ENCODE measurements at regions not wholly inside any gene's neighbourhood (a gene's known extent, or its start where the extent isn't known, plus 50 kb on each side); places are given as distances from the start of the nearest gene placed in this dataset.

DNA sequence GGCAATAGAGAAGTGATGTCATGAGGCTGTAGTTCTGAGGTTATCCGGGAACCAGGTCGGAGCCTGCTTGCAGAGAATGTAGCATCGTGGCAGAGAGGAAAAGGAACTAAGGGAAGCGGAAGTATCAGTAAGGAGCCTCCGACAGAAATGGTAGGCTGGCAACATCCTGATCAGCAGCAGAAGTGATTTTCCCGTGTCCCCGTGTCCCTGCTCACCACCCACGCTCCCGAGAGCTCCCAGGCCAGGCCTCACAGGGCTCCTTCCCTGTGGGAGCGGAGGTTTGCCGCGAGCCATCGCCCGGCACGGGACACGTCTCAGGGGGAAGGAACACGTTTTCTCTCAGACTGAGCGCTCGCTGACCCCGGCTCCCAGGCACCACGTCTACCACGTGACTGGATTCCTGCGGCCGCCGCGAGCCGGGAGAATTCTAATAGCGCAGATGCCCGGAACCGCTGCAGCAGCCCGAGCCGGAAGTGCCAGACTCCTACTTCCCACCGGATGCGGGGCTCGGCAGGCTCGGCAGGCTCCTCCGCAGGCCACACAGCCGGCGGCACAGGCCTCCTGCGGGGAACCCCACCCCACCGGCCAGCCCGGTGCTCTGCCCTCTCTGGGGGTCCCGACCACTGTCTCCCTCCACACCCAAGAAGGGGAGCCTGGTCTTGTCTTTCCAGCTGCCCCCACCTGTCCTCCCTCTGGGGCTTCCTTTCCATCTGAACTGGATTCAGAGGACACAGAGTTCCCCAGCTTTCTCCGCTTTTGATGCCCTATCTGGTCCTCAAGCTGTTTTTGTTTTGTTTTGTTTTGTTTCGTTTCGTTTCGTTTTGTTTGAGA is 99.3 kb downstream of the BDH1 start:
- no peaks in the 10 kb centered on the region for H3K9me3 ChIP-seq (ENCODE audit: control insufficient read depth, insufficient read depth, low read depth, low read length)
- ChIA-PET CTCF (interaction anchor here (0.6 kb wide), 3 partner anchors 49 to 200 kb away, joined by 3 read pairs; no protein-coding TSS in a partner anchor), POLR2A (interaction anchor here (1.5 kb wide), 1 partner anchor 12 kb away, joined by 3 read pairs; no protein-coding TSS in a partner anchor)
- H3K36me3 ChIP-seq (ENCODE audit: control insufficient read depth in 2 of 2, insufficient read depth in 1 of 2, low read length in 2 of 2), result no peaks in the 10 kb centered on the region
- H3K27ac ChIP-seq (ENCODE audit: extremely low read depth, low read depth, low read length), result no peak overlapping the region; the same call in 1 of the 2 replicates
- no peaks in the 10 kb centered on the region for H3K4me1 ChIP-seq (ENCODE audit: control insufficient read depth, insufficient read depth, low read length)
- H3K4me3 ChIP-seq (ENCODE audit: low read depth, low read length), result peak overlapping the region; percentile 39
- TF ChIP-seq ZNF600 (tag by site-specific recombination; IDR thresholded peaks at IDR 0.05) (0 out of 2 replicates have a peak, but pooled peaks have one; percentile 23), ZNF561 (tag by site-specific recombination; IDR thresholded peaks at IDR 0.05; ENCODE audit: borderline replicate concordance) (peak; percentile 27; the same call in 1 of the 2 replicates), ZNF514 (tag by site-specific recombination; IDR thresholded peaks at IDR 0.05) (no peak), ZNF335 (tag by site-specific recombination; conservative IDR thresholded peaks at IDR 0.05) (peak; percentile 56), ZNF76 (tag by site-specific recombination; IDR thresholded peaks at IDR 0.05; ENCODE audit: borderline replicate concordance, low read depth) (no peak), GLIS2 (tag by site-specific recombination; IDR thresholded peaks at IDR 0.05) (peak; percentile 50), ZIC2 (tag by site-specific recombination; IDR thresholded peaks at IDR 0.05) (peak; percentile 79), ZNF501 (tag by site-specific recombination; IDR thresholded peaks at IDR 0.05) (peak; percentile 53; the same call in 1 of the 2 replicates), GFI1B (tag by site-specific recombination; IDR thresholded peaks at IDR 0.05) (no peak), ZNF221 (tag by site-specific recombination; IDR thresholded peaks at IDR 0.05; ENCODE audit: borderline replicate concordance) (no peak), ZEB2 (tag by site-specific recombination; IDR thresholded peaks at IDR 0.05) (peak; percentile 20; the same call in 1 of the 2 replicates), ZBTB20 (tag by site-specific recombination; IDR thresholded peaks at IDR 0.05) (peak; percentile 75), ZFP37 (tag by site-specific recombination; IDR thresholded peaks at IDR 0.05) (0 out of 2 replicates have a peak, but pooled peaks have one; percentile 26), ZNF596 (tag by site-specific recombination; IDR thresholded peaks at IDR 0.05) (no peak), ZBTB17 (tag by site-specific recombination; IDR thresholded peaks at IDR 0.05) (peak; percentile 74), ZNF660 (tag by site-specific recombination; IDR thresholded peaks at IDR 0.05) (peak; percentile 64), ZNF341 (tag by site-specific recombination; IDR thresholded peaks at IDR 0.05; ENCODE audit: low read depth) (peak; percentile 30; the same call in 1 of the 2 replicates), ZFHX2 (tag by site-specific recombination; conservative IDR thresholded peaks at IDR 0.05) (peak; percentile 38), EGR2 (tag by site-specific recombination; IDR thresholded peaks at IDR 0.05; ENCODE audit: low read depth) (0 out of 2 replicates have a peak, but pooled peaks have one; percentile 10), ZBTB8A (tag by site-specific recombination; IDR thresholded peaks at IDR 0.05) (peak; percentile 37), ZNF792 (tag by site-specific recombination; IDR thresholded peaks at IDR 0.05) (no peak), ZSCAN30 (tag by site-specific recombination; IDR thresholded peaks at IDR 0.05) (peak; percentile 35; the same call in 1 of the 2 replicates), SP7 (tag by site-specific recombination; IDR thresholded peaks at IDR 0.05) (0 out of 2 replicates have a peak, but pooled peaks have one; percentile 20), GLIS1 (tag by site-specific recombination; IDR thresholded peaks at IDR 0.05) (peak; percentile 46; the same call in 1 of the 2 replicates), IKZF3 (tag by site-specific recombination; IDR thresholded peaks at IDR 0.05) (peak; percentile 69; the same call in 1 of the 2 replicates), OSR2 (tag by site-specific recombination; IDR thresholded peaks at IDR 0.05) (no peak)
- TF ChIP-seq, protein P1, sequence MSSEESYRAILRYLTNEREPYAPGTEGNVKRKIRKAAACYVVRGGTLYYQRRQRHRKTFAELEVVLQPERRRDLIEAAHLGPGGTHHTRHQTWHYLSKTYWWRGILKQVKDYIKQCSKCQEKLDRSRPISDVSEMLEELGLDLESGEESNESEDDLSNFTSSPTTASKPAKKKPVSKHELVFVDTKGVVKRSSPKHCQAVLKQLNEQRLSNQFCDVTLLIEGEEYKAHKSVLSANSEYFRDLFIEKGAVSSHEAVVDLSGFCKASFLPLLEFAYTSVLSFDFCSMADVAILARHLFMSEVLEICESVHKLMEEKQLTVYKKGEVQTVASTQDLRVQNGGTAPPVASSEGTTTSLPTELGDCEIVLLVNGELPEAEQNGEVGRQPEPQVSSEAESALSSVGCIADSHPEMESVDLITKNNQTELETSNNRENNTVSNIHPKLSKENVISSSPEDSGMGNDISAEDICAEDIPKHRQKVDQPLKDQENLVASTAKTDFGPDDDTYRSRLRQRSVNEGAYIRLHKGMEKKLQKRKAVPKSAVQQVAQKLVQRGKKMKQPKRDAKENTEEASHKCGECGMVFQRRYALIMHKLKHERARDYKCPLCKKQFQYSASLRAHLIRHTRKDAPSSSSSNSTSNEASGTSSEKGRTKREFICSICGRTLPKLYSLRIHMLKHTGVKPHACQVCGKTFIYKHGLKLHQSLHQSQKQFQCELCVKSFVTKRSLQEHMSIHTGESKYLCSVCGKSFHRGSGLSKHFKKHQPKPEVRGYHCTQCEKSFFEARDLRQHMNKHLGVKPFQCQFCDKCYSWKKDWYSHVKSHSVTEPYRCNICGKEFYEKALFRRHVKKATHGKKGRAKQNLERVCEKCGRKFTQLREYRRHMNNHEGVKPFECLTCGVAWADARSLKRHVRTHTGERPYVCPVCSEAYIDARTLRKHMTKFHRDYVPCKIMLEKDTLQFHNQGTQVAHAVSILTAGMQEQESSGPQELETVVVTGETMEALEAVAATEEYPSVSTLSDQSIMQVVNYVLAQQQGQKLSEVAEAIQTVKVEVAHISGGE (tag by site-specific recombination; conservative IDR thresholded peaks at IDR 0.05; ENCODE audit: low read depth), result peak; percentile 93
- TF ChIP-seq, protein P2, sequence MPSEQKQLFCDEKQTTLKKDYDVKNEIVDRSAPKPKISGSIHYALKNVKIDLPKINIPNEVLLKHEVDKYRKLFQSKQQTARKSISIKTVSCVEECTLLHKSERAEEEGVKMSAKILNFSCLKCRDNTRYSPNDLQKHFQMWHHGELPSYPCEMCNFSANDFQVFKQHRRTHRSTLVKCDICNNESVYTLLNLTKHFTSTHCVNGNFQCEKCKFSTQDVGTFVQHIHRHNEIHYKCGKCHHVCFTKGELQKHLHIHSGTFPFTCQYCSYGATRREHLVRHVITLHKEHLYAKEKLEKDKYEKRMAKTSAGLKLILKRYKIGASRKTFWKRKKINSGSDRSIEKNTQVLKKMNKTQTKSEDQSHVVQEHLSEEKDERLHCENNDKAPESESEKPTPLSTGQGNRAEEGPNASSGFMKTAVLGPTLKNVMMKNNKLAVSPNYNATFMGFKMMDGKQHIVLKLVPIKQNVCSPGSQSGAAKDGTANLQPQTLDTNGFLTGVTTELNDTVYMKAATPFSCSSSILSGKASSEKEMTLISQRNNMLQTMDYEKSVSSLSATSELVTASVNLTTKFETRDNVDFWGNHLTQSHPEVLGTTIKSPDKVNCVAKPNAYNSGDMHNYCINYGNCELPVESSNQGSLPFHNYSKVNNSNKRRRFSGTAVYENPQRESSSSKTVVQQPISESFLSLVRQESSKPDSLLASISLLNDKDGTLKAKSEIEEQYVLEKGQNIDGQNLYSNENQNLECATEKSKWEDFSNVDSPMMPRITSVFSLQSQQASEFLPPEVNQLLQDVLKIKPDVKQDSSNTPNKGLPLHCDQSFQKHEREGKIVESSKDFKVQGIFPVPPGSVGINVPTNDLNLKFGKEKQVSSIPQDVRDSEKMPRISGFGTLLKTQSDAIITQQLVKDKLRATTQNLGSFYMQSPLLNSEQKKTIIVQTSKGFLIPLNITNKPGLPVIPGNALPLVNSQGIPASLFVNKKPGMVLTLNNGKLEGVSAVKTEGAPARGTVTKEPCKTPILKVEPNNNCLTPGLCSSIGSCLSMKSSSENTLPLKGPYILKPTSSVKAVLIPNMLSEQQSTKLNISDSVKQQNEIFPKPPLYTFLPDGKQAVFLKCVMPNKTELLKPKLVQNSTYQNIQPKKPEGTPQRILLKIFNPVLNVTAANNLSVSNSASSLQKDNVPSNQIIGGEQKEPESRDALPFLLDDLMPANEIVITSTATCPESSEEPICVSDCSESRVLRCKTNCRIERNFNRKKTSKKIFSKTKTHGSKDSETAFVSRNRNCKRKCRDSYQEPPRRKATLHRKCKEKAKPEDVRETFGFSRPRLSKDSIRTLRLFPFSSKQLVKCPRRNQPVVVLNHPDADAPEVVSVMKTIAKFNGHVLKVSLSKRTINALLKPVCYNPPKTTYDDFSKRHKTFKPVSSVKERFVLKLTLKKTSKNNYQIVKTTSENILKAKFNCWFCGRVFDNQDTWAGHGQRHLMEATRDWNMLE (tag by site-specific recombination; conservative IDR thresholded peaks at IDR 0.05; ENCODE audit: low read depth), result peak; percentile 95
- TF ChIP-seq, protein P3, sequence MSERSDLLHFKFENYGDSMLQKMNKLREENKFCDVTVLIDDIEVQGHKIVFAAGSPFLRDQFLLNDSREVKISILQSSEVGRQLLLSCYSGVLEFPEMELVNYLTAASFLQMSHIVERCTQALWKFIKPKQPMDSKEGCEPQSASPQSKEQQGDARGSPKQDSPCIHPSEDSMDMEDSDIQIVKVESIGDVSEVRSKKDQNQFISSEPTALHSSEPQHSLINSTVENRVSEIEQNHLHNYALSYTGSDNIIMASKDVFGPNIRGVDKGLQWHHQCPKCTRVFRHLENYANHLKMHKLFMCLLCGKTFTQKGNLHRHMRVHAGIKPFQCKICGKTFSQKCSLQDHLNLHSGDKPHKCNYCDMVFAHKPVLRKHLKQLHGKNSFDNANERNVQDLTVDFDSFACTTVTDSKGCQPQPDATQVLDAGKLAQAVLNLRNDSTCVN (tag by site-specific recombination; optimal IDR thresholded peaks at IDR 0.05), result peak; percentile 24
